MM.1S (cell line): ENCODE measurements at regions not wholly inside any gene's neighbourhood (a gene's known extent, or its start where the extent isn't known, plus 50 kb on each side); places are given as distances from the start of the nearest gene placed in this dataset.

Source experiments
- DNase-seq: peaks from one replicate; pipeline ENCODE4 v3.0.0-alpha.2; 2015
- H2AFZ ChIP-seq: fragments of 300-600 bp; sonication (generic); 2 replicates; pipeline ENCODE4 v1.6.0; 2016; ENCODE audit warnings: antibody characterized with exemption, low read length
- H3F3A ChIP-seq: fragments of 300-600 bp; sonication (generic); 2 replicates; pipeline ENCODE4 v1.6.1; 2016; ENCODE audit warnings: mild to moderate bottlenecking, antibody characterized with exemption, low read length, moderate library complexity, mixed read lengths; ENCODE audit not compliant: insufficient read depth
- H3K27ac ChIP-seq: fragments of 300-600 bp; sonication (generic); 2 replicates; pipeline ENCODE4 v1.5.1; 2016; ENCODE audit warnings: mild to moderate bottlenecking, low read length
- H3K27me3 ChIP-seq: fragments of 300-600 bp; sonication (generic); replicated peaks from 2 replicates; pipeline ENCODE4 v1.6.0; 2016; ENCODE audit warnings: low read length; ENCODE audit not compliant: insufficient read depth
- H3K36me3 ChIP-seq: fragments of 300-600 bp; sonication (generic); replicated peaks from 2 replicates; pipeline ENCODE4 v1.6.1; 2016; ENCODE audit warnings: mild to moderate bottlenecking, low read length, mixed read lengths; ENCODE audit not compliant: insufficient read depth
- H3K4me1 ChIP-seq: fragments of 300-600 bp; sonication (generic); 2 replicates; pipeline ENCODE4 v1.6.1; 2016; ENCODE audit warnings: low read length, mixed read lengths
- H3K4me2 ChIP-seq: fragments of 300-600 bp; sonication (generic); 2 replicates; pipeline ENCODE4 v1.6.0; 2016; ENCODE audit warnings: low read depth, low read length
- H3K4me3 ChIP-seq: fragments of 300-600 bp; sonication (generic); 2 replicates; pipeline ENCODE4 v1.5.1; 2016; ENCODE audit warnings: low read length, mixed read lengths
- H3K79me2 ChIP-seq: fragments of 300-600 bp; sonication (generic); 2 replicates; pipeline ENCODE4 v1.6.1; 2016; ENCODE audit warnings: mixed run types, low read length, mixed read lengths
- H3K9ac ChIP-seq: fragments of 300-600 bp; sonication (generic); 2 replicates; pipeline ENCODE4 v1.6.1; 2016; ENCODE audit warnings: low read length, mixed read lengths
- H3K9me2 ChIP-seq: fragments of 300-600 bp; sonication (generic); replicated peaks from 2 replicates; pipeline ENCODE4 v1.6.1; 2016; ENCODE audit warnings: mild to moderate bottlenecking, low read length, mixed read lengths; ENCODE audit not compliant: insufficient read depth
- H3K9me3 ChIP-seq: fragments of 300-600 bp; sonication (generic); replicated peaks from 2 replicates; pipeline ENCODE4 v1.6.1; 2016; ENCODE audit warnings: mild to moderate bottlenecking, low read length, mixed read lengths; ENCODE audit not compliant: insufficient read depth
- H4K20me1 ChIP-seq: fragments of 300-600 bp; sonication (generic); 2 replicates; pipeline ENCODE4 v1.6.1; 2016; ENCODE audit warnings: mild to moderate bottlenecking, low read length, moderate library complexity, mixed read lengths; ENCODE audit not compliant: insufficient read depth
- EZH2 ChIP-seq: fragments of 300-600 bp; sonication (generic); optimal IDR thresholded peaks from 2 replicates; pipeline ENCODE3; 2017; ENCODE audit warnings: low read depth, mild to moderate bottlenecking, antibody characterized with exemption, low read length, mixed read lengths
- EZH2phosphoT487 ChIP-seq: fragments of 300-600 bp; sonication (generic); IDR thresholded peaks from 2 replicates; pipeline ENCODE4 v1.6.1; 2018; ENCODE audit warnings: antibody characterized with exemption, low read length
- TF ChIP-seq, protein P1 (sequence below): fragments of 300-600 bp; sonication (generic); IDR thresholded peaks from 2 replicates; pipeline ENCODE4 v1.5.1; 2016; ENCODE audit warnings: antibody characterized with exemption, low read length, mixed read lengths

- Histone ChIP-seq H3K9me3 (no peaks in the 10 kb centered on the region), H3K79me2 (no peaks in the 10 kb centered on the region), H3K27ac (no peak overlapping the region), H4K20me1 (no peaks in the 10 kb centered on the region), H3K36me3 (no peaks in the 10 kb centered on the region), H3K27me3 (no peaks in the 10 kb centered on the region), H3K9me2 (no peaks in the 10 kb centered on the region), H3K9ac (no peak overlapping the region), H3K4me3 (no peak overlapping the region), H3K4me2 (no peak overlapping the region), H3K4me1 (no peaks in the 10 kb centered on the region), H2AFZ (no peak overlapping the region), H3F3A (no peaks in the 10 kb centered on the region)
- TF ChIP-seq, protein P1, sequence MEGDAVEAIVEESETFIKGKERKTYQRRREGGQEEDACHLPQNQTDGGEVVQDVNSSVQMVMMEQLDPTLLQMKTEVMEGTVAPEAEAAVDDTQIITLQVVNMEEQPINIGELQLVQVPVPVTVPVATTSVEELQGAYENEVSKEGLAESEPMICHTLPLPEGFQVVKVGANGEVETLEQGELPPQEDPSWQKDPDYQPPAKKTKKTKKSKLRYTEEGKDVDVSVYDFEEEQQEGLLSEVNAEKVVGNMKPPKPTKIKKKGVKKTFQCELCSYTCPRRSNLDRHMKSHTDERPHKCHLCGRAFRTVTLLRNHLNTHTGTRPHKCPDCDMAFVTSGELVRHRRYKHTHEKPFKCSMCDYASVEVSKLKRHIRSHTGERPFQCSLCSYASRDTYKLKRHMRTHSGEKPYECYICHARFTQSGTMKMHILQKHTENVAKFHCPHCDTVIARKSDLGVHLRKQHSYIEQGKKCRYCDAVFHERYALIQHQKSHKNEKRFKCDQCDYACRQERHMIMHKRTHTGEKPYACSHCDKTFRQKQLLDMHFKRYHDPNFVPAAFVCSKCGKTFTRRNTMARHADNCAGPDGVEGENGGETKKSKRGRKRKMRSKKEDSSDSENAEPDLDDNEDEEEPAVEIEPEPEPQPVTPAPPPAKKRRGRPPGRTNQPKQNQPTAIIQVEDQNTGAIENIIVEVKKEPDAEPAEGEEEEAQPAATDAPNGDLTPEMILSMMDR, result no peak
- no peak for TF ChIP-seq EZH2
- TF ChIP-seq EZH2phosphoT487, result no peak
- DNase-seq, result no peak
Observed at GRCh38 chr6:76609160-76609559, 536.7 kb upstream of the IMPG1 start.

- Histone ChIP-seq H3K9ac (no peak overlapping the region), H3K9me2 (no peaks in the 10 kb centered on the region), H2AFZ (no peak overlapping the region), H3K27me3 (no peaks in the 10 kb centered on the region), H3K36me3 (no peaks in the 10 kb centered on the region), H3K4me2 (no peak overlapping the region), H3K9me3 (no peaks in the 10 kb centered on the region), H4K20me1 (no peaks in the 10 kb centered on the region), H3K4me1 (no peaks in the 10 kb centered on the region), H3K27ac (no peak overlapping the region), H3K4me3 (no peak overlapping the region), H3F3A (no peaks in the 10 kb centered on the region), H3K79me2 (no peaks in the 10 kb centered on the region)
- DNase-seq, result no peak
- TF ChIP-seq EZH2phosphoT487, result no peak
- TF ChIP-seq EZH2, result no peak
- TF ChIP-seq, protein P1, result no peak
Observed at GRCh38 chr6:76594109-76594508, 521.6 kb upstream of the IMPG1 start.

GRCh38 chr6:76593668-76594067, 521.2 kb upstream of the IMPG1 start:
- Histone ChIP-seq H3K36me3 (no peaks in the 10 kb centered on the region), H3K4me2 (no peak overlapping the region), H3K79me2 (no peaks in the 10 kb centered on the region), H3K27ac (no peak overlapping the region), H3K4me1 (no peaks in the 10 kb centered on the region), H2AFZ (no peak overlapping the region), H3K9ac (no peak overlapping the region), H3K4me3 (no peak overlapping the region), H3K27me3 (no peaks in the 10 kb centered on the region), H4K20me1 (no peaks in the 10 kb centered on the region), H3K9me3 (no peaks in the 10 kb centered on the region), H3F3A (no peaks in the 10 kb centered on the region), H3K9me2 (no peaks in the 10 kb centered on the region)
- TF ChIP-seq, protein P1, result no peak
- TF ChIP-seq EZH2, result no peak
- no peak for TF ChIP-seq EZH2phosphoT487
- no peak for DNase-seq

DNA sequence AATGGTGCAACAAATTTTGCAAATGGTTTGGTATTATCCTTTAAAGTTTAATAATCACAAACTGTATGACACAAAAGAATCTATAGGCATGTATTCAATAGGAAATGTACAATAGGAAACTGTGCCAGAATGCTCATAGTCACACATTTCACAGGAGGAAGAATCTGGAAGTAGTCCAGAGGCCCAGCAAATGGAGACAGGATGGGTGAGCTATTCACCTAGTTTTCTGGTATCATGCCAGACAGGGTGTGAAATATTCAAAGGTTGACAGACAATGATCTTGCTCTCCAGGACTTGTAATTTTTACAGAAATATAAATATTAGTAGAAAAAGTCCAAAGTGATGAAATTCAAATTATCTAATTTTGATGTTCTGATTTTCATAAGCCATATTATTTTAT, 520.1 kb upstream of the IMPG1 start:
- TF ChIP-seq, protein P1, result no peak
- TF ChIP-seq EZH2, result no peak
- no peak for TF ChIP-seq EZH2phosphoT487
- Histone ChIP-seq H4K20me1 (no peaks in the 10 kb centered on the region), H3K27ac (no peak overlapping the region), H3K4me1 (no peaks in the 10 kb centered on the region), H3K4me2 (no peak overlapping the region), H3K79me2 (no peaks in the 10 kb centered on the region), H3F3A (no peaks in the 10 kb centered on the region), H3K9me2 (no peaks in the 10 kb centered on the region), H3K27me3 (no peaks in the 10 kb centered on the region), H3K36me3 (no peaks in the 10 kb centered on the region), H3K4me3 (no peak overlapping the region), H3K9me3 (no peaks in the 10 kb centered on the region), H2AFZ (no peak overlapping the region), H3K9ac (no peak overlapping the region)
- no peak for DNase-seq
